ENCODE measurements at regions not wholly inside any gene's neighbourhood (a gene's known extent, or its start where the extent isn't known, plus 50 kb on each side); places are given as distances from the start of the nearest gene placed in this dataset.

DNA sequence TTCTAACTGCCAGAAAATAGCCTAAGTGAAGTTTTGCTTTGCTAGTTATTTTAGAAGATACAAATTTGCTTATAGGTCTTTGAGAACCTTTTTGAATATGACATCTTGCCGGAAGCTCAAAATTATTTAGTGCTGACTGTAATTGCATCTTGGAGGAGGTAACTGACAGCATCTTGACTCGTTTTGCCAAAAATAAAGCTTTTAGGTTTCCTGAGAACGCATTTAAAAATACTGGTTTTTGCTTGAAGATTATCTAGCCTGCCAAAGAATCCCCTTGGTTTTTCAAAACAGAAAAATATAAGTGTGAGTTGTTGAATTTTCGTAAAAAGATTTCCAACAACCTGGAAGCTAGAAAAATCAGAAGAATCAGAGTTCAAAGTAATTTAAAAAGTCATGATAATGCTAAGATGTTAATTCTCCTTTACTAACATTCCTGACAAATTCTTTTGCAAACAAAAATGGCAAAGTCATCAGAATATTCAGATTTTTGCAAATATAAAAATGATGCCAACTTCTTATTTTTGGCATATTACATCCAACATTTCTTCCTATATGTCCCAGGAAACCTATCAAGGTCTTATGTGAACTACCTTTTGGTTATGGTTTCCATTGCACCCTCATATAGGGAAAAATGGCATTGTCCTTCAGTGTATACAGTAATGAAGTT, 178.0 kb upstream of the SLC8A1 start:
- TF ChIP-seq, protein P1, sequence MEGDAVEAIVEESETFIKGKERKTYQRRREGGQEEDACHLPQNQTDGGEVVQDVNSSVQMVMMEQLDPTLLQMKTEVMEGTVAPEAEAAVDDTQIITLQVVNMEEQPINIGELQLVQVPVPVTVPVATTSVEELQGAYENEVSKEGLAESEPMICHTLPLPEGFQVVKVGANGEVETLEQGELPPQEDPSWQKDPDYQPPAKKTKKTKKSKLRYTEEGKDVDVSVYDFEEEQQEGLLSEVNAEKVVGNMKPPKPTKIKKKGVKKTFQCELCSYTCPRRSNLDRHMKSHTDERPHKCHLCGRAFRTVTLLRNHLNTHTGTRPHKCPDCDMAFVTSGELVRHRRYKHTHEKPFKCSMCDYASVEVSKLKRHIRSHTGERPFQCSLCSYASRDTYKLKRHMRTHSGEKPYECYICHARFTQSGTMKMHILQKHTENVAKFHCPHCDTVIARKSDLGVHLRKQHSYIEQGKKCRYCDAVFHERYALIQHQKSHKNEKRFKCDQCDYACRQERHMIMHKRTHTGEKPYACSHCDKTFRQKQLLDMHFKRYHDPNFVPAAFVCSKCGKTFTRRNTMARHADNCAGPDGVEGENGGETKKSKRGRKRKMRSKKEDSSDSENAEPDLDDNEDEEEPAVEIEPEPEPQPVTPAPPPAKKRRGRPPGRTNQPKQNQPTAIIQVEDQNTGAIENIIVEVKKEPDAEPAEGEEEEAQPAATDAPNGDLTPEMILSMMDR (conservative IDR thresholded peaks at IDR 0.05) = no peak
- no peak for TF ChIP-seq ZFX (IDR thresholded peaks at IDR 0.05)
